ENCODE measurements at regions not wholly inside any gene's neighbourhood (a gene's known extent, or its start where the extent isn't known, plus 50 kb on each side); places are given as distances from the start of the nearest gene placed in this dataset.
A peak's percentile ranks its signal among the peaks of the same experiment; 100 is the strongest.

DNA sequence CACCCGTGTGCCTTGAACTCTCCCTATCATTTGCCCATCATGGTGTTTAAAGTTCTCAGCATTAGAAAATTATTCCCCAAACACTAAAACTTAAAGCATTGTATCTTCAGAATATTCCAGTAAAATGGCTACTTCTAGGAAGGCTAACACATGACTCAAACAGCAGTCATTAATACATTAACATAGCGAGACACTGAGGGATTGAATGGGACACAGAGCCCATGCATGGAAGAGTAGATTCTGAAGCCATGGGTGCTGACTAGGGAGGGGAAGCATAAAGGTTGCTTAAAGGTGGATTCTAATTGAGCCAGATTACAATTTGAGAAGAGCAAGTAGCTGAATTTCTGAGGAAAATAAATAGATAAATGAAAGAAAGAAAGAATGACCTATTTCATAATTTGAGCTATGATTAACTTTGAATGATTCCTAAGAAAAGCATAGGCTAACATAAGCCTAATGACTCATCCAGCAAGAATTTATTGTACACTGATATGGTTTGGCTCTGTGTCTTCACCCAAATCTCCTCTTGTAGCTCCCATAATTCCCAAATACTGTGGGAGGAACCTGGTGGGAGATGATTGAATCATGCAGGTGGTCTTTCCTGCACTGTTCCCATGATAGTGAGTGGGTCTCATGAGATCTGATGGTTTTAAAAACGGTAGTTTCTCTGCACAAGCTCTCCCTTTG lies 79.8 kb upstream of the PIK3C3 start:
- H3K4me3 ChIP-seq (ENCODE audit: low read depth, low read length), result no peak overlapping the region
- H3K36me3 ChIP-seq (ENCODE audit: control insufficient read depth, insufficient read depth, low read length), result no peaks in the 10 kb centered on the region
- DNase-seq (ENCODE audit: low read depth), result peak; percentile 87
- H3K27me3 ChIP-seq (ENCODE audit: control insufficient read depth, insufficient read depth, low read length), result no peaks in the 10 kb centered on the region
- FAIRE-seq, result no peak
- TF ChIP-seq, protein P1, sequence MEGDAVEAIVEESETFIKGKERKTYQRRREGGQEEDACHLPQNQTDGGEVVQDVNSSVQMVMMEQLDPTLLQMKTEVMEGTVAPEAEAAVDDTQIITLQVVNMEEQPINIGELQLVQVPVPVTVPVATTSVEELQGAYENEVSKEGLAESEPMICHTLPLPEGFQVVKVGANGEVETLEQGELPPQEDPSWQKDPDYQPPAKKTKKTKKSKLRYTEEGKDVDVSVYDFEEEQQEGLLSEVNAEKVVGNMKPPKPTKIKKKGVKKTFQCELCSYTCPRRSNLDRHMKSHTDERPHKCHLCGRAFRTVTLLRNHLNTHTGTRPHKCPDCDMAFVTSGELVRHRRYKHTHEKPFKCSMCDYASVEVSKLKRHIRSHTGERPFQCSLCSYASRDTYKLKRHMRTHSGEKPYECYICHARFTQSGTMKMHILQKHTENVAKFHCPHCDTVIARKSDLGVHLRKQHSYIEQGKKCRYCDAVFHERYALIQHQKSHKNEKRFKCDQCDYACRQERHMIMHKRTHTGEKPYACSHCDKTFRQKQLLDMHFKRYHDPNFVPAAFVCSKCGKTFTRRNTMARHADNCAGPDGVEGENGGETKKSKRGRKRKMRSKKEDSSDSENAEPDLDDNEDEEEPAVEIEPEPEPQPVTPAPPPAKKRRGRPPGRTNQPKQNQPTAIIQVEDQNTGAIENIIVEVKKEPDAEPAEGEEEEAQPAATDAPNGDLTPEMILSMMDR (IDR thresholded peaks at IDR 0.05; ENCODE audit: insufficient read depth, low read length, severe bottlenecking), result no peak

DNA sequence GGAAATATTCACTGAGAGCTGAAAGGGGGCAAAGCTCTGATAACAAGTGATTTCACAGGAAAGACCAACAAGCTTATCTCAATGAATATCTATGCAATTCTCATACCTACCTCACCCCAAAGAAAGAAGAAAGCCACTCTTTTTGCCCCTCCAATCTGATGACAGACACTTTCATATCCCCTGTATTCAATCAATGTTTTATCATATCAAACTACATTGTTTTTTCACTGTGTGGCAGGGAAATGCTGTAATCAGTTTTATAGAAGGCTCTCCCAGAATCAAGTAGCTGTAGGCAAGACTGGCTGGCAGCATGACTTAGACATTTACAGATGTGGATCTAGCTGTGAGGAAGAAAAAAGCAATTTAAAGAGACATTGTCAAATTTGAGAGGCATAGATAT lies 81.3 kb upstream of the PIK3C3 start:
- DNase-seq (ENCODE audit: low read depth) (no peak), FAIRE-seq (no peak)
- Histone ChIP-seq H3K27me3 (ENCODE audit: control insufficient read depth, insufficient read depth, low read length) (no peaks in the 10 kb centered on the region), H3K36me3 (ENCODE audit: control insufficient read depth, insufficient read depth, low read length) (no peaks in the 10 kb centered on the region), H3K4me3 (ENCODE audit: low read depth, low read length) (no peak overlapping the region)
- TF ChIP-seq, protein P1 (IDR thresholded peaks at IDR 0.05; ENCODE audit: insufficient read depth, low read length, severe bottlenecking), result no peak

DNA sequence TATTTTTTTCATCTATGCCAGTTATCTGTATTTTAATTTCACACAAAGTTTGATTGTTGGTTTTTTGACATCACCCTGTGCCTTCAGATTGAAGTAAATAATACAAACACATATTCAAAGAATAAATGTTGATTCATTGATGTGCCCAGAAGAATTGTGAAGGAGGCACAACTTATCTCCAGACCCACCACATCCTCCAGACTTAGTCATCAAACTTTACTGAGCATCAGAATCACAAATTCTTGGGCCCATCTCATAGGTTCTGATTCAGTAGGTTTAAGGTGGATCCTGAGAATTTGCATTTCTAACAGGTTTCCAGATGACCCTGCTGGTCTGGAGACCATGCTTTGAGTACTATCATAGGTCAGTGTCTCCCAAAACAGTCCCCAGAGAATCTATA lies 82.8 kb upstream of the PIK3C3 start:
- Histone ChIP-seq H3K36me3 (ENCODE audit: control insufficient read depth, insufficient read depth, low read length) (no peaks in the 10 kb centered on the region), H3K4me3 (ENCODE audit: low read depth, low read length) (no peak overlapping the region), H3K27me3 (ENCODE audit: control insufficient read depth, insufficient read depth, low read length) (no peaks in the 10 kb centered on the region)
- no peak for DNase-seq (ENCODE audit: low read depth)
- TF ChIP-seq, protein P1 (IDR thresholded peaks at IDR 0.05; ENCODE audit: insufficient read depth, low read length, severe bottlenecking), result no peak
- no peak for FAIRE-seq

DNA sequence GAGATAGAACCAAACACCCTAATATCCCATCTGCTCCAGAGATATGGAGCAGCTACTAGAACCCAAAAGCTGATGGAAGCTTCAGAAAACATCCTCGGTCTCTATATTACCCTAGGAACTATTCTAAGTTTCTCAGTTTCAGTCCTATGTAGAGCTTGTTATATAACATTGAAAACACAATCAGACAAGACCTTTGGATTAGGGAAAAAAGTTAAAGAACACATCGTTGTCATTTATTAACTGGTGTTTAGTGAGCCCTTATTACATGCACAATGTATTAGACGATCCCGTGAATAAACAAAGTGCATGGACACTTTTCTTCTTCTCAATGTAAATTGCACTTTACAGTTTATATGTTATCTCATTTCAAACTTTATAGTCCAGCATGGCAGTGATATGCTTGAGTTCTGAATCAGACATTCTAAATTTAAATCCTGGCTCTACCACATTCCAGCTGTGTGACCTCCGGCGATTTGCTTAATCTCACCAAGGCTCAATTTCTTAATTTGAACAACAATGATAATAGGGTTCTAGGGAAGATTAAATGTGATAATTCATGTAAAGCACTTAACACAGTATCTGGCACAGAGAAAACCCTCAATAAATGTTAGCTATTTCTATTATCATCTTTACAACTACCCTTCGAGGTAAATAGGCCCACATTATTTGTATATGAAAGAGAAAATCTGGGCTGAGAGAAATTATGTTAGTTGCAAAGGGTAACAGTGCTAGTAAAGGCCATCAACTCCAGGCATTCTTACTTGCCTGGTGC lies 83.6 kb upstream of the PIK3C3 start:
- FAIRE-seq, result no peak
- Histone ChIP-seq H3K4me3 (ENCODE audit: low read depth, low read length) (no peak overlapping the region), H3K36me3 (ENCODE audit: control insufficient read depth, insufficient read depth, low read length) (no peaks in the 10 kb centered on the region), H3K27me3 (ENCODE audit: control insufficient read depth, insufficient read depth, low read length) (no peaks in the 10 kb centered on the region)
- TF ChIP-seq, protein P1 (IDR thresholded peaks at IDR 0.05; ENCODE audit: insufficient read depth, low read length, severe bottlenecking), result no peak
- peak; percentile 85 for DNase-seq (ENCODE audit: low read depth)

DNA sequence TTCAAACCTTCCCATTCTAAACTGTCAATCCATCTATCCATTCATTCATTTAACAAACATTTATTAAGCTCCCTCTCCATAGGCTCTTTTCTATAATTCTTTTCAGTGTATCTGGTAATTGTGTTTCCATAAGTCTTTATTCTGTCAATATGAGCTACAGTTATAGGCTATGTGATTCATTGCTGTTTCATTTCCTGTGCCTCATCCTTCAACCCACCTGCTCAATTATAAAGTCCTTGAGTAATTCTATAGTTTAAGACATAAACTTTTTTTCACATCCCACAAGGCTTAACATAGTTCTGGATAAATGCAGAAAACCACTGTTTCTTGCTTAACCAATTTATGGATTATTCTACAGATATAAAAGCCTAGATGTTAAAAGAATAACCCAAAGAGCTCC lies 84.2 kb upstream of the PIK3C3 start:
- TF ChIP-seq, protein P1 (IDR thresholded peaks at IDR 0.05; ENCODE audit: insufficient read depth, low read length, severe bottlenecking), result no peak
- H3K27me3 ChIP-seq (ENCODE audit: control insufficient read depth, insufficient read depth, low read length), result no peaks in the 10 kb centered on the region
- DNase-seq (ENCODE audit: low read depth), result peak; percentile 93
- H3K36me3 ChIP-seq (ENCODE audit: control insufficient read depth, insufficient read depth, low read length), result no peaks in the 10 kb centered on the region
- no peak for FAIRE-seq
- H3K4me3 ChIP-seq (ENCODE audit: low read depth, low read length), result no peak overlapping the region

Data from bronchial epithelial cell (primary cell).